IPS-NIHi7 (cell line): ENCODE measurements at regions not wholly inside any gene's neighbourhood (a gene's known extent, or its start where the extent isn't known, plus 50 kb on each side); places are given as distances from the start of the nearest gene placed in this dataset.
"Not testable (repeated sequence)": the region's sequence is repeated elsewhere in the genome, so short reads cannot be mapped to it uniquely, and the experiment has no call there.

Source experiments
- DNase-seq: peaks from one replicate; pipeline ENCODE4 v3.0.0; 2012; ENCODE audit warnings: mixed read lengths; ENCODE audit errors: extremely low spot score

- no peak for DNase-seq
Measured at GRCh38 chr11:50088231-50088630, 55.6 kb downstream of the OR4C45 start.

GRCh38 chr11:50098186-50098725, 65.6 kb downstream of the OR4C45 start:
- no peak for DNase-seq

GRCh38 chr11:50102916-50103315, 70.2 kb downstream of the OR4C45 start:
- no peak for DNase-seq

GRCh38 chr11:50140686-50141085, 108.0 kb downstream of the OR4C45 start:
- not testable (repeated sequence) for DNase-seq

- DNase-seq: not testable (repeated sequence)
Measured at GRCh38 chr11:50146308-50146707, 113.6 kb downstream of the OR4C45 start.

- not testable (repeated sequence) for DNase-seq
Measured at GRCh38 chr11:50147946-50148345, 115.3 kb downstream of the OR4C45 start.

- no peak for DNase-seq
Measured at GRCh38 chr11:50155508-50155907, 122.8 kb downstream of the OR4C45 start.

- DNase-seq: no peak
Measured at GRCh38 chr11:50164050-50164449, 131.4 kb downstream of the OR4C45 start.

- DNase-seq: no peak
Measured at GRCh38 chr11:50169634-50170033, 137.0 kb downstream of the OR4C45 start.

GRCh38 chr11:50170115-50170514, 137.4 kb downstream of the OR4C45 start:
- DNase-seq: no peak

- no peak for DNase-seq
Measured at GRCh38 chr11:50174189-50174588, 141.5 kb downstream of the OR4C45 start.

- DNase-seq: no peak
Measured at GRCh38 chr11:50174975-50175374, 142.3 kb downstream of the OR4C45 start.

GRCh38 chr11:50178737-50179136, 146.1 kb downstream of the OR4C45 start:
- DNase-seq: no peak

GRCh38 chr11:50181334-50181733, 148.7 kb downstream of the OR4C45 start:
- no peak for DNase-seq

GRCh38 chr11:50182486-50182885, 149.8 kb downstream of the OR4C45 start:
- DNase-seq: no peak

- DNase-seq: not testable (repeated sequence)
Measured at GRCh38 chr11:50183170-50183569, 150.5 kb downstream of the OR4C45 start.

GRCh38 chr11:50186146-50186545, 153.5 kb downstream of the OR4C45 start:
- DNase-seq: no peak

- DNase-seq: no peak
Measured at GRCh38 chr11:50187220-50187619, 154.5 kb downstream of the OR4C45 start.

GRCh38 chr11:50188040-50188439, 155.4 kb downstream of the OR4C45 start:
- no peak for DNase-seq

- DNase-seq: no peak
Measured at GRCh38 chr11:50192743-50193142, 160.1 kb downstream of the OR4C45 start.

GRCh38 chr11:50214376-50214775, 181.7 kb downstream of the OR4C45 start:
- DNase-seq: no peak

- no peak for DNase-seq
Measured at GRCh38 chr11:50220651-50221050, 188.0 kb downstream of the OR4C45 start.

- not testable (repeated sequence) for DNase-seq
Measured at GRCh38 chr11:50238368-50238767, 205.7 kb downstream of the OR4C45 start.

- DNase-seq: no peak
Measured at GRCh38 chr11:50246183-50246582, 213.5 kb downstream of the OR4C45 start.
